ENCODE measurements at regions not wholly inside any gene's neighbourhood (a gene's known extent, or its start where the extent isn't known, plus 50 kb on each side); places are given as distances from the start of the nearest gene placed in this dataset.

DNA sequence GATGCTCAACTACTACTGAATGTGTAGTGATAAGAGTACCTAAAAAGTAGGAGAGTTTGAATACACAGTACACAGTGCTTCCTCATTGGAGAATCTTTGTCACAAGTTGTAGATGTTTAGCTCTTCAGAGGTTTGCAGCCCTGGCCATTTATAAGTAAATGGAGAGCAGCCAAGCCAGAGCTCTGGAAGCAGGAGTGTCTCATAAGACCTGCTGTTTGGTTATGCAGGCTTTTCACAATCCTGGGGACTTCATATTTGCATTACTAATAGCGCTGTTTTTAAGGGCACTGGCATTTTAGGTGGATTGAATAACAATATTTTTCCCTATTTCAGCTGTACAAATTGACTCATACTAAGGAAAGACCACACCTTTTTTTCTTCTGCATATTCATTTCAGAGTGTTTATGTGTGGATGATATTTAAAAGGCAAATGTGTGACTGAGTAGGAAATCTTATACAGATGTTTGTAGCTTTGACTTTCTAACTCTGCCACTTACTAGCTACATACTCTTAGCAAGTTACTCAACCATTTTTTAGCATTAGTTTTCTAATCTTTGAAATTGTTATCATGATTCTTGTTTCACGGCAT is 730.5 kb upstream of the MAP3K7 start:
- TF ChIP-seq, protein P1, sequence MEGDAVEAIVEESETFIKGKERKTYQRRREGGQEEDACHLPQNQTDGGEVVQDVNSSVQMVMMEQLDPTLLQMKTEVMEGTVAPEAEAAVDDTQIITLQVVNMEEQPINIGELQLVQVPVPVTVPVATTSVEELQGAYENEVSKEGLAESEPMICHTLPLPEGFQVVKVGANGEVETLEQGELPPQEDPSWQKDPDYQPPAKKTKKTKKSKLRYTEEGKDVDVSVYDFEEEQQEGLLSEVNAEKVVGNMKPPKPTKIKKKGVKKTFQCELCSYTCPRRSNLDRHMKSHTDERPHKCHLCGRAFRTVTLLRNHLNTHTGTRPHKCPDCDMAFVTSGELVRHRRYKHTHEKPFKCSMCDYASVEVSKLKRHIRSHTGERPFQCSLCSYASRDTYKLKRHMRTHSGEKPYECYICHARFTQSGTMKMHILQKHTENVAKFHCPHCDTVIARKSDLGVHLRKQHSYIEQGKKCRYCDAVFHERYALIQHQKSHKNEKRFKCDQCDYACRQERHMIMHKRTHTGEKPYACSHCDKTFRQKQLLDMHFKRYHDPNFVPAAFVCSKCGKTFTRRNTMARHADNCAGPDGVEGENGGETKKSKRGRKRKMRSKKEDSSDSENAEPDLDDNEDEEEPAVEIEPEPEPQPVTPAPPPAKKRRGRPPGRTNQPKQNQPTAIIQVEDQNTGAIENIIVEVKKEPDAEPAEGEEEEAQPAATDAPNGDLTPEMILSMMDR (IDR thresholded peaks at IDR 0.05; ENCODE audit: poor library complexity, severe bottlenecking): no peak
- TF ChIP-seq RAD21 (conservative IDR thresholded peaks at IDR 0.05) (no peak), EP300 (conservative IDR thresholded peaks at IDR 0.05; ENCODE audit: poor library complexity, severe bottlenecking) (no peak), TAF1 (IDR thresholded peaks at IDR 0.05; ENCODE audit: low read depth) (no peak), EZH2 (IDR thresholded peaks at IDR 0.05; ENCODE audit: borderline replicate concordance, insufficient read depth, low read length, poor library complexity, severe bottlenecking) (no peak), POLR2AphosphoS5 (IDR thresholded peaks at IDR 0.05) (no peak), MXI1 (conservative IDR thresholded peaks at IDR 0.05; ENCODE audit: poor library complexity, severe bottlenecking) (no peak), SMC3 (conservative IDR thresholded peaks at IDR 0.05; ENCODE audit: poor library complexity) (no peak)
- TF ChIP-seq, protein P2, sequence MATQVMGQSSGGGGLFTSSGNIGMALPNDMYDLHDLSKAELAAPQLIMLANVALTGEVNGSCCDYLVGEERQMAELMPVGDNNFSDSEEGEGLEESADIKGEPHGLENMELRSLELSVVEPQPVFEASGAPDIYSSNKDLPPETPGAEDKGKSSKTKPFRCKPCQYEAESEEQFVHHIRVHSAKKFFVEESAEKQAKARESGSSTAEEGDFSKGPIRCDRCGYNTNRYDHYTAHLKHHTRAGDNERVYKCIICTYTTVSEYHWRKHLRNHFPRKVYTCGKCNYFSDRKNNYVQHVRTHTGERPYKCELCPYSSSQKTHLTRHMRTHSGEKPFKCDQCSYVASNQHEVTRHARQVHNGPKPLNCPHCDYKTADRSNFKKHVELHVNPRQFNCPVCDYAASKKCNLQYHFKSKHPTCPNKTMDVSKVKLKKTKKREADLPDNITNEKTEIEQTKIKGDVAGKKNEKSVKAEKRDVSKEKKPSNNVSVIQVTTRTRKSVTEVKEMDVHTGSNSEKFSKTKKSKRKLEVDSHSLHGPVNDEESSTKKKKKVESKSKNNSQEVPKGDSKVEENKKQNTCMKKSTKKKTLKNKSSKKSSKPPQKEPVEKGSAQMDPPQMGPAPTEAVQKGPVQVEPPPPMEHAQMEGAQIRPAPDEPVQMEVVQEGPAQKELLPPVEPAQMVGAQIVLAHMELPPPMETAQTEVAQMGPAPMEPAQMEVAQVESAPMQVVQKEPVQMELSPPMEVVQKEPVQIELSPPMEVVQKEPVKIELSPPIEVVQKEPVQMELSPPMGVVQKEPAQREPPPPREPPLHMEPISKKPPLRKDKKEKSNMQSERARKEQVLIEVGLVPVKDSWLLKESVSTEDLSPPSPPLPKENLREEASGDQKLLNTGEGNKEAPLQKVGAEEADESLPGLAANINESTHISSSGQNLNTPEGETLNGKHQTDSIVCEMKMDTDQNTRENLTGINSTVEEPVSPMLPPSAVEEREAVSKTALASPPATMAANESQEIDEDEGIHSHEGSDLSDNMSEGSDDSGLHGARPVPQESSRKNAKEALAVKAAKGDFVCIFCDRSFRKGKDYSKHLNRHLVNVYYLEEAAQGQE (IDR thresholded peaks at IDR 0.05; ENCODE audit: borderline replicate concordance): no peak
